Activated T-helper 1 cell treated with anti-CD3 and anti-CD28 coated beads, Interleukin-12 subunit alpha, Interleukin-12 subunit beta, Interleukin-2, Interleukin-4 antibody, amounts not matched to agents 30 ng/mL and 10 ng/mL and 1 ng/mL, durations not matched to agents 14 hours and 24 hours and 36 hours (primary cell): ENCODE measurements at regions not wholly inside any gene's neighbourhood (a gene's known extent, or its start where the extent isn't known, plus 50 kb on each side); places are given as distances from the start of the nearest gene placed in this dataset.

Experiments used
- DNase-seq: peaks from one replicate; pipeline ENCODE4 v3.0.0; 2021; ENCODE audit warnings: low spot score
- H3K27ac Mint-ChIP-seq: one replicate; pipeline ENCODE4 v1.8.0; 2021; ENCODE audit warnings: mild to moderate bottlenecking, mixed read lengths
- H3K27me3 Mint-ChIP-seq: one replicate; pipeline ENCODE4 v1.8.0; 2022; ENCODE audit warnings: mild to moderate bottlenecking, moderate library complexity, mixed read lengths; ENCODE audit not compliant: insufficient read depth
- H3K36me3 Mint-ChIP-seq: one replicate; pipeline ENCODE4 v1.8.0; 2021; ENCODE audit warnings: low read depth, mixed read lengths
- H3K4me1 Mint-ChIP-seq: one replicate; pipeline ENCODE4 v1.8.0; 2021; ENCODE audit warnings: low read depth, mixed read lengths
- H3K4me3 Mint-ChIP-seq: one replicate; pipeline ENCODE4 v1.8.0; 2021; ENCODE audit warnings: mild to moderate bottlenecking, moderate library complexity, mixed read lengths
- H3K9me3 Mint-ChIP-seq: one replicate; pipeline ENCODE4 v1.8.0; 2021; ENCODE audit warnings: mixed read lengths
- intact Hi-C: fragments of 100-400 bp; cut with micrococcal nuclease; formaldehyde crosslinking; loops from one replicate; pipeline ENCODE4 v1.15.1; 2024

GRCh38 chr11:129652835-129653234 is 162.8 kb upstream of the TMEM45B start:
- Mint-ChIP-seq H3K9me3 (peaks cover 46% of the 10 kb centered on the region), H3K36me3 (no peaks in the 10 kb centered on the region), H3K27ac (no peak overlapping the region), H3K4me3 (no peak overlapping the region), H3K4me1 (peaks cover 3% of the 10 kb centered on the region), H3K27me3 (no peaks in the 10 kb centered on the region)
- intact Hi-C loops, result no loop called here
- DNase-seq, result no peak

GRCh38 chr11:129655247-129655832 is 160.3 kb upstream of the TMEM45B start:
- peaks cover 46% of the 10 kb centered on the region for H3K9me3 Mint-ChIP-seq
- H3K27ac Mint-ChIP-seq, result no peak overlapping the region
- no peaks in the 10 kb centered on the region for H3K4me1 Mint-ChIP-seq
- H3K36me3 Mint-ChIP-seq, result no peaks in the 10 kb centered on the region
- DNase-seq, result no peak
- H3K27me3 Mint-ChIP-seq, result no peaks in the 10 kb centered on the region
- H3K4me3 Mint-ChIP-seq, result no peak overlapping the region
- intact Hi-C loops, result no loop called here

DNA sequence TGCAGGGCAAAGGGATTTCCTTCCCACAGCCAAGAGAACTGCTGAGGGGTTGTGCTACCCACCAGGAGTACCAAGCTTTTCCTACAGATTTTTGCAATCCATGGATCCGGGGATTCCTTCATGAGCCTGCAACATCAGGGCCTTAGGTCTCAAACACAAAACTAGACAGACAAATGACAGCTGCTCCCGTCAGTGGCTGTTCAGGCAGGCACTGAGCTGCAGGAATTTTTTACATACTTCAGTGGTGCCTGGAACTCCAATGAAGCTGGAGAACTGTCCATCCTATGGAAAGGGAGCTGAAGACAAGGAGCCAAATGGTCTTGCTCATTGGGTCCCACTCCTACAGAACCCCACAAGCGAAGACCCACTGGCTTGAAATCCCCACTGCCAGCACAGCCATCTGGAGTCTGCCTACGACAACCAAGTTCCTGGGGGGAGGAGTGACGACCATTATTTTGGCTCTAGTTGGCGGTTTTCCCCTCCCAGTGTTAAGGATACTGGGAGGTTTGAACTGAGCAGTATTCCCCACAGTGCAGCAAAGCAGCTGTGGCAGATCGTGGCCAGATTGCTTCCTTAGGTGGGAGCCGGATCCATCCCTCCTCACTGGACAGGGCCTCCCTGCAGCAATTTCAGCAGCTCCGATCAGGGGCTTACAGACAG is 157.7 kb upstream of the TMEM45B start:
- Mint-ChIP-seq H3K4me1 (no peaks in the 10 kb centered on the region), H3K27ac (no peak overlapping the region), H3K9me3 (peaks cover 44% of the 10 kb centered on the region), H3K4me3 (no peak overlapping the region), H3K36me3 (no peaks in the 10 kb centered on the region), H3K27me3 (no peaks in the 10 kb centered on the region)
- intact Hi-C loops, result no loop called here
- no peak for DNase-seq

GRCh38 chr11:129658526-129658867 is 157.2 kb upstream of the TMEM45B start:
- no peaks in the 10 kb centered on the region for H3K4me1 Mint-ChIP-seq
- no peak overlapping the region for H3K4me3 Mint-ChIP-seq
- DNase-seq, result no peak
- peaks cover 41% of the 10 kb centered on the region for H3K9me3 Mint-ChIP-seq
- H3K27me3 Mint-ChIP-seq, result no peaks in the 10 kb centered on the region
- H3K36me3 Mint-ChIP-seq, result no peaks in the 10 kb centered on the region
- intact Hi-C loops, result no loop called here
- H3K27ac Mint-ChIP-seq, result no peak overlapping the region

- intact Hi-C loops, result no loop called here
- Mint-ChIP-seq H3K4me3 (no peak overlapping the region), H3K27ac (no peak overlapping the region), H3K9me3 (no peaks in the 10 kb centered on the region), H3K36me3 (no peaks in the 10 kb centered on the region), H3K27me3 (no peaks in the 10 kb centered on the region), H3K4me1 (no peaks in the 10 kb centered on the region)
- no peak for DNase-seq
Observed at GRCh38 chr11:129680907-129681306, 134.7 kb upstream of the TMEM45B start.

- Mint-ChIP-seq H3K9me3 (no peaks in the 10 kb centered on the region), H3K36me3 (no peaks in the 10 kb centered on the region)
Observed at GRCh38 chr11:129681344-129682114, 134.1 kb upstream of the TMEM45B start.

DNA sequence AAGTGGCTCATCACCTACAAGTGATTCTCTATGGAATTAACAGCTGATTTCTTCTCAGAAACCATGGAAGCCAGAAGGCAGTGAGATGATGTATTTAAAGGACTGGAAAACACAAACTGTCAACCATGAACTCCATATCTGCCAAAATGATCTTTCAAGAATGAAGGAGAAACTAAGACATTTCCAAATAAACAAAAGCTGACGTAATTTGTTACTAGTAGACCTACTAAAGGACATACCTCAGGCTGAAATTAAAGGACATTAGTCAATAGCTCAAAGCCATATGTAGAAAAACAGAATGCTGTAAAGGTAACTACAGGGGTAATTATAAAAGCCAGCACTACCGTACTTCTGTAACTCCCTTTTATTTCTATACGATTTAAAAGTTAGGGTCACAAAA is 129.4 kb upstream of the TMEM45B start:
- H3K4me1 Mint-ChIP-seq, result no peaks in the 10 kb centered on the region
- H3K36me3 Mint-ChIP-seq, result no peaks in the 10 kb centered on the region
- intact Hi-C loops, result no loop called here
- no peak for DNase-seq
- H3K9me3 Mint-ChIP-seq, result no peaks in the 10 kb centered on the region
- H3K27me3 Mint-ChIP-seq, result peaks cover 3% of the 10 kb centered on the region
- H3K4me3 Mint-ChIP-seq, result no peak overlapping the region
- no peak overlapping the region for H3K27ac Mint-ChIP-seq

More at GRCh38 chr11:129681344-129682114, 134.1 kb upstream of the TMEM45B start:
- no peaks in the 10 kb centered on the region for H3K4me1 Mint-ChIP-seq
- no peak overlapping the region for H3K27ac Mint-ChIP-seq
- intact Hi-C loops, result no loop called here
- no peak overlapping the region for H3K4me3 Mint-ChIP-seq
- H3K27me3 Mint-ChIP-seq, result no peaks in the 10 kb centered on the region
- no peak for DNase-seq

DNA sequence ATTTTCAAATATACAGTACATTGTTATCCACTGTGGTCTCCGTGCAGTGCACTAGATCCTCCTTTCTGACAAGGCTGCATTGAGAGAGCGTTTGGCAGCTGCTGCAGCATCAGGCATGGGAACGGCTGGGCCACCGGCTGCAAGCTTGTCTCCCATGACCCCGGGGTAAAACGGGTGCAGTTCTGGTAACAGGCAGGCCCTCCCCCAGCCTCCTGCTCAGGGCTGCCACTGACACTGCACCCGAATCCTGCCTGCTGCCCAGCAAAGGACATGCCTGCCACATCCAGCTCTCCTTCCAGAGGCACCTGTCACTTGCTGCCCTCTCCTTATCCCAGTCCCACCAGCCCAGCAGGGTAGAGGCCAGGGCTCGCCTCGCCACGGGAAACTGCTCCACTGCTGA is 124.5 kb upstream of the TMEM45B start:
- Mint-ChIP-seq H3K27me3 (peaks cover 3% of the 10 kb centered on the region), H3K36me3 (no peaks in the 10 kb centered on the region), H3K4me1 (peaks cover 5% of the 10 kb centered on the region), H3K27ac (no peak overlapping the region), H3K9me3 (no peaks in the 10 kb centered on the region), H3K4me3 (no peak overlapping the region)
- intact Hi-C loops, result no loop called here
- DNase-seq, result no peak

GRCh38 chr11:129694538-129694937 is 121.1 kb upstream of the TMEM45B start:
- peaks cover 5% of the 10 kb centered on the region for H3K4me1 Mint-ChIP-seq
- intact Hi-C loops, result loop anchor here (2.0 kb wide), 1 partner anchor 58 kb away; no protein-coding TSS in a partner anchor
- no peak for DNase-seq

GRCh38 chr11:129694966-129695365 is 120.7 kb upstream of the TMEM45B start:
- H3K9me3 Mint-ChIP-seq, result no peaks in the 10 kb centered on the region
- no peak for DNase-seq
- peaks cover 2% of the 10 kb centered on the region for H3K27me3 Mint-ChIP-seq
- intact Hi-C loops, result loop anchor here (1.0 to 2.0 kb wide), 2 partner anchors 58 to 331 kb away; no protein-coding TSS in a partner anchor
- H3K4me3 Mint-ChIP-seq, result no peak overlapping the region
- no peak overlapping the region for H3K27ac Mint-ChIP-seq
- H3K36me3 Mint-ChIP-seq, result no peaks in the 10 kb centered on the region
- H3K4me1 Mint-ChIP-seq, result peaks cover 5% of the 10 kb centered on the region

More at GRCh38 chr11:129694538-129694937, 121.1 kb upstream of the TMEM45B start:
- Mint-ChIP-seq H3K36me3 (no peaks in the 10 kb centered on the region), H3K9me3 (no peaks in the 10 kb centered on the region), H3K4me3 (no peak overlapping the region), H3K27ac (no peak overlapping the region), H3K27me3 (peaks cover 2% of the 10 kb centered on the region)

DNA sequence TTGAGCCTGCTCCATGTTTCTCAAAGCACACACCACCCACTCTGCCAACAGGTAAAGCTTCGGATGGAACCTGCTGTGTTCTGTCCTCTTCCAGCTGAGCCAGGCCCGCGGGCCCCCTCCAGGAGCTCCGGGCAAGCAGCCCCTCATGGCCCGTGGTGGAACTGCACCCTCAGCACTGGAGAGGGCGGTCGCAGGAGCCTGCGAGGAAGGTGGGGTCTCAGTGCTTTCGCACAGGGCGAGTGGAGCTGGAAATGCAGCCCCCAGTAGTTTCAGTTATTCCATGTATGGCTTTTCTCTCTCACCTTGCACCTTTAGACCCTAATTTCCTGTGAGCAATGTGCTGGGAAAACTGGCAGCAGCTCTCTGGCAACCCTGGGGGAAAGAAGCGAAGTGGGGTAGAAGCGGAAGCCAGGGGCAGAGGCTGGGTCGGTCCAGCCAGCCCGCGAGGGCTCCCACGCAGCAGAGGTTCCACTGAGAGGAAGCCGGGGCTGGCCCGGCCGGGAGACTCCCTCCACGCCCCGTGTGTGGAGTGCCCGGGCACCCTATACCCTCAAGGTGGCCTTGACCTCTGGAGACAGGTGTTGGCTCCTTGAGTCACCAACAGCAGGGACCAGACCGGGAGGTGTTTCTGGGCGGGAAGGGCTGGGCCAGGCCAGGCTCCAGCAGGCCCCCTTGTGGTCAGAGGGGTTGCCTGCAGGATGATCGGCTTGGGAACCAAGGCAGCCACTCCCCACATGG is 119.9 kb upstream of the TMEM45B start:
- peak; percentile 26 for DNase-seq
- H3K36me3 Mint-ChIP-seq, result no peaks in the 10 kb centered on the region
- H3K27ac Mint-ChIP-seq, result peak overlapping the region; percentile 31
- H3K4me1 Mint-ChIP-seq, result peaks cover 5% of the 10 kb centered on the region
- intact Hi-C loops, result loop anchor here (1.0 to 2.0 kb wide), 5 partner anchors 55 to 578 kb away; no protein-coding TSS in a partner anchor
- H3K9me3 Mint-ChIP-seq, result no peaks in the 10 kb centered on the region
- H3K4me3 Mint-ChIP-seq, result peak overlapping the region; percentile 56
- H3K27me3 Mint-ChIP-seq, result no peaks in the 10 kb centered on the region

DNA sequence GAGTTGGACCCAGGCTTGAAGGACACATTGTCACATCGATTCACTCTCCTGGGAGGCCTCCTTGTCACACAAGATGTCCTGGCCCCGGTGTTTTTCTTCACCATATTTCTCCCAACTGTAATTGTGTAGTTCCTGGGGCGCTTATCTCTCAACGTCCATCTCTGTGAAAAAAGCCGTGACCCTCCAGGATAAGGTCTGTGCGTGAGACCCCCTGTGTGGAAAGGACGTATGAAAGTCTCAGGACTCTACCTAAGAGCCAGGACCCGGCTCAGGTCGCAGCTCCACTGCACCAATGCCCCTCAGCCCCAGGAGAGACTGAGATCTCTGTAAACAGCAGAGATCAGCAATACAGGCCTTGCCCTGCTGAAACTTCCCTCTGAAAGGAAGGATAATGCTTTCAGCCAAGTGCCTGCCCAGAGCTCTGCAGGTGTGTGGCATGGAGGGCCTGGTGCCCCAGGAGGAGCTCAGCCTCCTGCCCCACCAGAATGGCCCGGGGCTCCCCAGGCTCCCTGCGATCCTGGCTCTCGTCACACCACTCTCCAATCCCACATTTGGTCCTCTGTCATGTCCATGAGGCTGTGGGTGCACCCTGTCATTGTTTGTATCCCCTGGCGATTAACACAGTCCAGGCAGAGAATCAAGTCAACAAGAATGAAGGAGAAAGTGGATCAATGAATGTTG is 119.2 kb upstream of the TMEM45B start:
- Mint-ChIP-seq H3K27me3 (no peaks in the 10 kb centered on the region), H3K4me1 (peaks cover 5% of the 10 kb centered on the region), H3K36me3 (no peaks in the 10 kb centered on the region), H3K4me3 (no peak overlapping the region), H3K9me3 (no peaks in the 10 kb centered on the region), H3K27ac (no peak overlapping the region)
- intact Hi-C loops, result loop anchor here (1.0 to 2.0 kb wide), 3 partner anchors 54 to 579 kb away; no protein-coding TSS in a partner anchor
- no peak for DNase-seq
